IMR-90 (cell line): ENCODE measurements at regions not wholly inside any gene's neighbourhood (a gene's known extent, or its start where the extent isn't known, plus 50 kb on each side); places are given as distances from the start of the nearest gene placed in this dataset.

ENCODE experiments used
- ATAC-seq: fragments of 200-7000 bp; cut with Tn5 transposase; 2 replicates; pipeline ENCODE4 v1.9.1; 2020; ENCODE audit warnings: low read depth, mild to moderate bottlenecking, moderate library complexity
- BruUV-seq: library from RNA; stranded (reverse); fragments of 400-500 nt; replicated peaks from 2 replicates; lab custom pipeline; 2021; lab: Mats Ljungman, UMichigan
- CTCF ChIA-PET: fragments of 300-600 bp; formaldehyde crosslinking; extraction: SDS; loops from one replicate; lab custom pipeline; 2021; ENCODE audit warnings: antibody characterized with exemption; lab: Yijun Ruan, JAX
- POLR2A ChIA-PET: fragments of 300-600 bp; sonication (Branson Sonifier 250); formaldehyde crosslinking; loops from one replicate; lab custom pipeline; 2022; ENCODE audit warnings: antibody characterized with exemption; ENCODE audit not compliant: unreplicated experiment; lab: Charles Lee
- DNase-seq: peaks from one replicate; pipeline ENCODE4 v3.0.0; 2013
- H2AFZ ChIP-seq: replicated peaks from 2 replicates; pipeline ENCODE3; 2013; ENCODE audit warnings: low read length, mild to moderate bottlenecking; ENCODE audit not compliant: poor library complexity
- H2AK5ac ChIP-seq: 2 replicates; pipeline ENCODE4 v1.6.1; 2013; ENCODE audit warnings: low read depth, low read length, inconsistent platforms
- H2AK9ac ChIP-seq: replicated peaks from 2 replicates; pipeline ENCODE3; 2013; ENCODE audit warnings: mild to moderate bottlenecking, low read depth, low read length, moderate library complexity; ENCODE audit not compliant: poor library complexity
- H2BK120ac ChIP-seq: 2 replicates; pipeline ENCODE4 v1.6.1; 2013; ENCODE audit warnings: low read depth, low read length, inconsistent platforms
- H2BK15ac ChIP-seq: 3 replicates; pipeline ENCODE4 v1.6.1; 2013; ENCODE audit warnings: low read depth, low read length, inconsistent platforms
- H2BK20ac ChIP-seq: 2 replicates; pipeline ENCODE4 v1.6.1; 2013; ENCODE audit warnings: low read depth, mild to moderate bottlenecking, inconsistent platforms, low read length, moderate library complexity
- H2BK5ac ChIP-seq: 2 replicates; pipeline ENCODE4 v1.6.1; 2013; ENCODE audit warnings: mild to moderate bottlenecking, low read depth, low read length, inconsistent platforms; ENCODE audit not compliant: poor library complexity, severe bottlenecking
- H3K14ac ChIP-seq: replicated peaks from 2 replicates; pipeline ENCODE4 v1.6.1; 2013; ENCODE audit warnings: low read depth, low read length, inconsistent platforms
- H3K18ac ChIP-seq: 2 replicates; pipeline ENCODE4 v1.6.1; 2013; ENCODE audit warnings: low read depth, low read length, control low read depth
- H3K23ac ChIP-seq: 2 replicates; pipeline ENCODE4 v1.6.1; 2013; ENCODE audit warnings: low read depth, low read length, inconsistent platforms
- H3K27ac ChIP-seq: 2 replicates; pipeline ENCODE4 v1.5.1; 2013; ENCODE audit warnings: mild to moderate bottlenecking, control low read depth, low read length; ENCODE audit not compliant: insufficient read depth
- H3K27me3 ChIP-seq: 2 replicates; pipeline ENCODE4 v1.6.1; 2013; ENCODE audit warnings: low read length; ENCODE audit not compliant: control insufficient read depth, insufficient read depth
- H3K36me3 ChIP-seq: 2 replicates; pipeline ENCODE4 v1.6.1; 2013; ENCODE audit warnings: low read length, mixed read lengths; ENCODE audit not compliant: control insufficient read depth, insufficient read depth
- H3K4ac ChIP-seq: 2 replicates; pipeline ENCODE4 v1.6.1; 2013; ENCODE audit warnings: low read depth, low read length, inconsistent platforms
- H3K4me1 ChIP-seq: 2 replicates; pipeline ENCODE4 v1.6.1; 2013; ENCODE audit warnings: low read length, mixed read lengths; ENCODE audit not compliant: control insufficient read depth, insufficient read depth
- H3K4me2 ChIP-seq: 2 replicates; pipeline ENCODE4 v1.6.1; 2013; ENCODE audit warnings: low read depth, mild to moderate bottlenecking, control low read depth, low read length, moderate library complexity
- H3K4me3 ChIP-seq: 2 replicates; pipeline ENCODE4 v1.5.1; 2013; ENCODE audit warnings: low read depth, mild to moderate bottlenecking, control low read depth, low read length, moderate library complexity; ENCODE audit not compliant: insufficient read depth
- H3K56ac ChIP-seq: 2 replicates; pipeline ENCODE4 v1.6.1; 2013; ENCODE audit warnings: low read length, inconsistent platforms; ENCODE audit not compliant: insufficient read depth; ENCODE audit errors: extremely low read depth
- H3K79me1 ChIP-seq, 2 experiments: 2 replicates each; pipeline ENCODE4 v1.6.1; 2013; ENCODE audit warnings: low read length in 2 of 2, inconsistent platforms in 1 of 2, low read depth in 1 of 2
- H3K9ac ChIP-seq: 2 replicates; pipeline ENCODE4 v1.6.1; 2013; ENCODE audit warnings: low read depth, low read length, control low read depth
- H3K9me1 ChIP-seq: 2 replicates; pipeline ENCODE4 v1.6.1; 2013; ENCODE audit warnings: low read length, inconsistent platforms; ENCODE audit not compliant: insufficient read depth
- H3K9me3 ChIP-seq: 2 replicates; pipeline ENCODE4 v1.6.1; 2013; ENCODE audit warnings: low read length; ENCODE audit not compliant: control insufficient read depth, insufficient read depth
- H4K20me1 ChIP-seq: 2 replicates; pipeline ENCODE4 v1.6.1; 2013; ENCODE audit warnings: low read length, inconsistent platforms; ENCODE audit not compliant: insufficient read depth
- H4K5ac ChIP-seq: 2 replicates; pipeline ENCODE4 v1.6.1; 2013; ENCODE audit warnings: mild to moderate bottlenecking, low read depth, low read length, control low read depth
- H4K8ac ChIP-seq, 2 experiments: 2 replicates each; pipeline ENCODE4 v1.6.1; 2013; ENCODE audit warnings: low read depth in 2 of 2, low read length in 2 of 2, control low read depth in 1 of 2, inconsistent platforms in 1 of 2
- H4K91ac ChIP-seq: 2 replicates; pipeline ENCODE4 v1.6.1; 2013; ENCODE audit warnings: low read depth, low read length, inconsistent platforms; ENCODE audit not compliant: insufficient read depth
- SMC3 ChIP-seq: fragments of 150-350 bp; IDR thresholded peaks from 2 replicates; pipeline ENCODE4 v1.6.1; 2016; ENCODE audit warnings: low read depth, mild to moderate bottlenecking, antibody characterized with exemption, low read length, moderate library complexity
- WGBS, 2 experiments: methylation state at CpG; one replicate each; pipeline versions ENCODE4 v1.1.5 to v1.1.7; 2013; ENCODE audit warnings: missing lambda C conversion rate in 2 of 2; ENCODE audit not compliant: insufficient read length in 1 of 2; ENCODE audit errors: extremely low coverage in 2 of 2; 5-methylcytosine and 5-hydroxymethylcytosine counted together
- dilution Hi-C: fragments of 300-500 bp; cut with HindIII; formaldehyde crosslinking; loops from one replicate; pipeline ENCODE4 v1.14.3; 2018; ENCODE audit warnings: low sequenced_read_pairs; ENCODE audit not compliant: unreplicated experiment
- in situ Hi-C: fragments of 300-500 bp; cut with MboI; formaldehyde crosslinking; loops from 3 replicates; pipeline ENCODE4 v1.14.3; 2019; ENCODE audit warnings: low sequenced_read_pairs, inconsistent platforms, mixed read lengths
- intact Hi-C: fragments of 100-400 bp; cut with micrococcal nuclease; formaldehyde crosslinking; loops from 2 replicates; pipeline ENCODE4 v1.10.0; 2022

DNA sequence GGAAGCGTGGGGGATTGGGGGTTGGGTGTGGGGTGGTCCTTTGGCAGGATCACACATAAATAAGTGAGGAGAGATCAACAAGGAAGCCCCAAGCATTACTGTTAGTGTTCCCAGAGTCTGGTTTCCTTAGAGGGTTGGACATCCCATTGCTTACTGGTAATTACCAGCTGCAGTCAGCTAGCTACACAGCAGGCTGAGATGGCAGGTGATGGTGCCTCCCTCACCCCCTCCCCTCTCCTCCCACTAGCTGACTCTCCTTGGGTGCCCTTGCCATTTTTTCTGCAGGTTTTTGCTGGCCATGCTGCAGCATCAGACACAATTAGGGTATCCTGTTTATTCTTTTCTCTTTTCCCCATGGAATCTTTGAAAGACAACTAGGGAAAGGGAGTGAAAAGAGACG, 107.5 kb upstream of the TLR4 start:
- in situ Hi-C loops: no loop called here
- H4K20me1 ChIP-seq: no peaks in the 10 kb centered on the region
- H3K79me1 ChIP-seq: no peaks in the 10 kb centered on the region
- H2BK15ac ChIP-seq: no peak overlapping the region
- no peak overlapping the region for H2BK5ac ChIP-seq
- DNase-seq (no peak), ATAC-seq (no peak)
- BruUV-seq: no TSS peak
- H3K23ac ChIP-seq: no peak overlapping the region
- H3K4me1 ChIP-seq: no peaks in the 10 kb centered on the region
- H3K27me3 ChIP-seq: no peaks in the 10 kb centered on the region
- H3K27ac ChIP-seq: no peak overlapping the region
- H3K36me3 ChIP-seq: no peaks in the 10 kb centered on the region
- H3K4me3 ChIP-seq: no peak overlapping the region
- no peak overlapping the region for H3K18ac ChIP-seq
- no peak overlapping the region for H3K56ac ChIP-seq
- ChIA-PET POLR2A (no interaction called here), CTCF (no interaction called here)
- H4K91ac ChIP-seq: no peak overlapping the region
- H3K14ac ChIP-seq: no peak overlapping the region
- H2BK120ac ChIP-seq: no peak overlapping the region
- H2BK20ac ChIP-seq: no peak overlapping the region
- H2AFZ ChIP-seq: no peak overlapping the region
- H3K9me3 ChIP-seq: peaks cover 18% of the 10 kb centered on the region
- no peak overlapping the region for H3K9ac ChIP-seq
- H4K8ac ChIP-seq: no peak overlapping the region
- intact Hi-C loops: no loop called here
- dilution Hi-C loops: no loop called here
- H2AK5ac ChIP-seq: no peak overlapping the region
- no peak overlapping the region for H3K4me2 ChIP-seq
- H3K4ac ChIP-seq: no peak overlapping the region
- H4K5ac ChIP-seq: no peak overlapping the region
- no peak for TF ChIP-seq SMC3
- WGBS, 2 experiments: 20% methylated on average over 1 of the region's 2 CpGs; no CpG with 5 or more reads in 1 of the 2 experiments
- H3K9me1 ChIP-seq: no peaks in the 10 kb centered on the region
- no peak overlapping the region for H2AK9ac ChIP-seq
